GM19324 (cell line): ENCODE measurements at regions not wholly inside any gene's neighbourhood (a gene's known extent, or its start where the extent isn't known, plus 50 kb on each side); places are given as distances from the start of the nearest gene placed in this dataset.
"Not testable (repeated sequence)": the region's sequence is repeated elsewhere in the genome, so short reads cannot be mapped to it uniquely, and the experiment has no call there.

Source experiments
- ATAC-seq: cut with Tn5 transposase; IDR thresholded peaks from one replicate; pipeline ENCODE4 v1.9.1; 2021; ENCODE audit warnings: mild to moderate bottlenecking, moderate library complexity; ENCODE audit not compliant: unreplicated experiment, low FRiP score

DNA sequence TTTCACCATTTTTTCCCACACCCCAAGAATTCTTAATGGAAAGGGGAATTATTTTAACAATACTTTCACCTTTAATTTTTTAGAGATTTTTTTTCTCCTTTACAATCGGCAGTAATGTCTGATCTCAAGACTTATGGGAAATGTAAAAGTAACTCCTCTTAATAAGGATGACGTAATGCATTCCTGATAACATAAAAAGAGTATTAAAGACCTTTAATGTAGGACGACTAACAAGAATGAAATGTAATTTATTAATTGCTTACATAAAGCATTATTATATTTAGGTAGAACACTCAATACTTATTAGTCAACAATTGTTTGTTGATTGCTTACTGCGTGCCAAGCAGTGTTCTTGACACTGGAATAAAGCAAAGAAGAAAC lies 416.8 kb upstream of the NAALADL2 start:
- ATAC-seq, result no peak

DNA sequence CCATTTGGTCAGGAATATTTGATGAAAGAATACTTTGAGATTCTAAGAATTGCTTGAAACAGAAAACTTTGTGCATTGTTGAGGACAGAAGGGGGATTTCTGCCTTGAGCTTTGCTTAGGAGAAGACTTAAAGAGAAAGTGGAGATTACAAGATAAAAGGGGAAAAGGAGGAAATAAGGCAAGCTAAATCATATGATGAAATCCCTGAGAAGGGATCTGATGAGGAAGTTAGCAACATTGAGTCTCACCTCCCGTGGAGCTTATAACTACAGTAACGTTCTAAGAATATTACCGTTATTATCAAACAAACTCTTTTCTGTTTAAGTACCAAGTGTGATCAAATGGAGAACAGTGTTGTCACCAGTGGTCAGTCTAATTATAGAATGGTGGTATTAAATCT lies 414.7 kb upstream of the NAALADL2 start:
- no peak for ATAC-seq

DNA sequence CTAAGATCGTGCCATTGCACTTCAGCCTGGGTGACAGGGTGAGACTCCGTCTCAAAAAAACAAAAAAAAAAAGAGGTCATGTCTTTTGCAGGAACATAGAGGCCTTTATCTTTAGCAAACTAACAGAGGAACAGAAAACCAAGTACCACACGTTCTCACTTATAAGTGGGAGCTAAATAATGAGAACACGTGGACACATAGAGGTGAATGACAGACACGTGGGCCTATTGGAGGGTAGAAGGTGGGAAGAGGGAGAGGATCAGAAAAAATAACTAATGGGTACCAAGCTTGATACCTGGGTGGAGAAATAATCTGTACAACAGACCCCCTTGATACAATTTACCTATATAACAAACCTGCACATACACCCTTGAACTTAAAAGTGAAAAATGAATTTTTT lies 401.4 kb upstream of the NAALADL2 start:
- no peak for ATAC-seq

DNA sequence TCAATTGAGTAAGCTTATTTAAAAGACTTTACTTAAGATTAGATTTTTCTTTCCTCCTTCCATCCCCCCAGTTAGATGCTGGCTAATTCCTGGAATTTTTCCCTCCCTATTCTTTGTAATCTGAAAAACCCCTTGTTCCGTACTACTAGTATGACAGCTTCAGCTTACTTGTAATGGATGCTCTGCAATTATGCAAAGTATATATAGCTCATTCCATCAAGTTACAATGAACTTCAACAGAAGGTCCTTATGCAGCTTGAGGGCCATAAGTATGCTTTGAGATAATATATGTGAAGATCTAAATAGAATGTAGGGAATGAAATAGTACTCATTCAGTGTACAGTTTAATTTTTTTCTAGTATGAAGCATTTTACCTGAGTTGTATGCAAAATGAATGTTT lies 398.3 kb upstream of the NAALADL2 start:
- ATAC-seq, result no peak

DNA sequence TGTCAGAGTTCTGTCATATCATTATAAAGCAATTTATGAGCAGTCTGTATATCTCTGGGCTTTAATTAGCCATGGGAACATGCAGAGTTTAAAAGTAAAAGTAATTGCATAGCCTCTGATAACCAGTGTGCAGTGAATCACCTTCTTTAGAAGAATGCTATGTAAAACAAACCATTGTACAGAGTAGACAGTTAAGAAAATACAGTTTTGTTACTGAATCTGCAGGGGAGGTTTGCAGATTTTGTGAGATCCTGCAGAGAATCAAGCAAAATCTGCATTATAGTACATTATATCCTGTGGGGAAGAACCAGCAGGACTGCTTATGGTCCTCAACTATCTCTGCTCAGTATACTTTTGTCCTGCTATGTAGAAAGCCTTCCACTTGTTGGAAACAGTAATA lies 396.2 kb upstream of the NAALADL2 start:
- ATAC-seq, result no peak

DNA sequence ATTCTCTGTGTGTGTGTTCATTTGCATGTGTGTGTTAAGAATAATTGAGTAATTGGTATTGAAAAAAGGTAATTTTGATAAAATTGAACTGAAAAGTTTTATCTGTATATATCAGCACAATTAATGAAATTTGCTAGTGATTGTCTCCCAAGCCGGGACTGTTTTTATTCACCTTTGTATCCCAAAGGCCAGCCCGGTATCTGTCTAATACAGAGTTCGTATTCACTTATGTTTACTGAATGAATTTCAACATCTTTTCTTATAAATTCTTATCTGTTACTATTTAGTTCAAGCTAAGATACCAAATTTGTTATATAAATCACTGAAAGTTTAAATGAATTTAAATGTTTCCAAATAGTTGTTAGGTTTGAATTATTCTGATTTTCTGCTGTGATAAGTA lies 394.0 kb upstream of the NAALADL2 start:
- no peak for ATAC-seq

DNA sequence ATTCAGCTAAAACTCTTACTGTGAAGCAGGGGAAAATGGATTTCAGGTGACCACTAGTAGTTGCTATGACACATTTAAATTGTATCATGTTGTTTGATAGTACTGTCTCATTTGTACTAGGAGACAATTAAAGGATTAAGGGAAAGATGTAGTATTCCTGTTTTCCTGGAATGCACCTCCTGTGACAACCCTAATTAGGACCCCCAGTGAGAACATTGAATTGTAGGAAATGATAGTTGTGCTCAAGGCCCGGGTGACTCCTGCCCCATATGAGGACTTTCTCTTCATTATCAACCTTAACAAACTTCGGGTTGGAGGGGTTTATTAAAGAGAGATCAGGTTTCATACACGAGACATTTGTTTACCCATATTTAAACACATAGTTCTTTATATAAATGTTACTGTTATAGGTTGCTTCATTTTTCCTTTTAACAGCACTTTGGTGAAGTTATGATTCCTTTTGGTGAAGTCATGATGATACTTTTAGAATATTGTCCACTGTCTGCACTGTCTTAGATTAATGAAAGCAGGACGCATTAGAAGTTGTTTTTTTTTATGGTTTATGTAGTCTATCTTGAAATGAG lies 392.6 kb upstream of the NAALADL2 start:
- no peak for ATAC-seq

DNA sequence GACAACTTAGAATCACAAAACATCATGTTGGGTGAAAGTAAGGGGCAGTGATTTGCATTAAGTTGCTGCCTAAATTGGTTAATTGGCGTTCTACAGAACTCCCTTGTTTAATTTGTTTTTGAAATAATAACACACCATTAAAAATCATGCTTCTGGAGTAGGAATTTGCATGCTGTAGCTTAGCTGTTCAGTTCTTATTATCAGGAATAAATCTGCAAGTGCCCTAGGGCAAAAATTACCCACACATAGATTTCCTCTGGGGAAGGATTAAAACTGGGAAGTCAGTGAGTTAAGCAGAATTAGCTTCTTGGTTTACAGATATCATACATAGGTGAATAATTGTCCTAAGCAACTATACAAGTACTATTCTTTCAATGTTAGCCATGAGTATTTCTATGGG lies 381.6 kb upstream of the NAALADL2 start:
- no peak for ATAC-seq

DNA sequence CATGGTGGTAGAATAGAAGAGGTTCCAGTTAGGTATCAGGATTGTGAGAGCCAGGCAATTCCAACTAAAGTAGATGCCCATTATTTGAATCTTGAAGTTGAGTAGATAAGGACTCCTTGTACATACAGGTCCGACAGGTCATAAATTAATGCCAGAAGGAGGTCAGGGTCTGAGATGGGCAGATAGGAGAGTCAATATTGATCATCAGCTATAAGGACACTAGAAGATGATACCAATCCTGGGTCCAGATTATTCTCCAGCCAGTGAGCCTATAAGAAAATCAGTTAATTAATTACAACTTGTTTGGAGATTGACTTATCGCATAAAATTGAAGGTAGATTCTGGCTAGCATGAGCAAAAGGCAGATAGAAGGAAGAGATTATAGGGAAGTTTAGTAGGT lies 378.4 kb upstream of the NAALADL2 start:
- no peak for ATAC-seq

DNA sequence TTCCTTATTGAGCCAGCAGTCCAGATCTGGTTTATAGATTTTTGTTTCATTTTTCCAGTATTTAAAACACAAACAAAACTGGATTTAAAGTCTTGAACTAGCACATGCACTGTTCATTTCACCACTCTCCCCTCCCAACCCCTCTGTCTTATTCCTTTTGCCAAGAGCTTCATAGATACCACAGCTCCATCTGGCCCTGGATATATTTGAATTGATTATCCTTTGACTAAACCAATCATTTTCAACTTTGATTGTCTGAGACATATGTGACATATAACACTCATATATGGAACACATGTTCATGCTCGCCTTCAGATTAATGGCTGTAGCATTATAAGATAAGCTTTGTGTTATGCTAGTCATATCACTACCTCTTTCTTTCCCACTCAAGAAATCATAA lies 376.6 kb upstream of the NAALADL2 start:
- ATAC-seq, result no peak

DNA sequence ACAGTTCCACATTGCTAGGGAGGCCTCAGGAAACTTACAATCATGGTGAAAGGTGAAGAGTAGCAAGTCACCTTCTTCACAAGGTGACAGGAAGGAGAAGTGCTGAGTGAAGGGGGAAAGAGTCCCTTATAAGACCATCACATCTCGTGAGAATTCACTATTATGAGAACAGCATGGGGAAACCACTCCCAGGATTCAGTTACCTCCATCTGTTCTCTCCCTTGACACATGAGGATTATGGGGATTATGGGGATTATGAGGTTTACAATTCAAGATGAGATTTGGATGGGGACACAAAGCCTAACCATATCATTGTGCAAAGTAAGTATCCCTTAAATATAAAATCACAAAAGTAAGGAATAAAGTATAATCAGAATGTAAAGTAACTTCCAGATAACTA lies 375.9 kb upstream of the NAALADL2 start:
- no peak for ATAC-seq

DNA sequence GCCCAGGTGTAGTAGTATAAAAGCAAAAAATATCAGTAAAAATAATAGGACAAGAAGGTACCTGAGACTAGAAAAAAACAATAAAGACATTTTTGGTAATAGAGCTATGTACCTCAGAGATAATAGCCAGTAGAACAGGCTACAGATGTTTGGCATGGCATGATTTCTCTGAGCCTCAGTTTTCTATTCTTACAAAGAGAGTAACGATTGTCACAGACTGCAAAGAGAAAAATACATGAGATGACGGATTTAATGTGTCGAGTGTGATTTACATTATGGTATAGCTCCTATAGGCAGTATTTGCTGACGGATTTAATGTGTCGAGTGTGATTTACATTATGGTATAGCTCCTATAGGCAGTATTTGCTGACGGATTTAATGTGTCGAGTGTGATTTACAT lies 375.3 kb upstream of the NAALADL2 start:
- not testable (repeated sequence) for ATAC-seq

DNA sequence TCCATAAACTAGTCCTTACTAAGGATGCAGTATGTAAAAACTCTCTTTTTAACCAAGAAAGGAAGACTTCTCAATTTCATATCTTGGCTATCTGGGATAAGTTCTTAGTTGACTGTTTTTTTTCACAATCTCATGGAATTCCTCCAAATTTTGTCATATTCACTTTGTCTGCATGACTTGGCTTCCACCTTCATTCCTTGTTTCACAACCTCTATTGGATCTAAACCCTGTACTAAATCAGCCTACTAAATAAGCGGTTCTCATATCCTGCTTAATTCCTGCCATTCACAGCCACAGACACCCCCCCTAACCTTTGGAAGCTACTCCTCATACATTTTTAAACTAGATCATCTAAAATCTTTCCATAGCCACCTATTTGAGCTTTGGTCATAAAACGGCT lies 370.6 kb upstream of the NAALADL2 start:
- ATAC-seq, result no peak

DNA sequence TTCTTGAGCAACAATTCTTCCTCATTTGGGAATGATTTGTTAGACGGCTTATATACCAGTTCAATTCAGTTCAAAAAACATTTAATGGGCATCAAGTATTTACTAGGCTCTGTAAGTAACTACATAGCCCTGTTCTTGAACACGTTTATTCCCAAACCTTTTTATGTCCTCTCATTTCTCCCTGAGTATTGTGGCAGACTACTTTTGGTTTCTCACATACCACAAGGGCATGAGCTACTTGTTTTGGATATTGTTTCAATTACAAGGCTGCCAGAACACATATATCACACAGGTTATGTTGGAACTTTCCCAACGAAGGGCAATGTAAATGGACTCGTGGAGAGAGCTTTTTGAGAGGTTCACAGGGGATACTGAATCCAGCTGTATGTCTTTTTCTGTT lies 363.8 kb upstream of the NAALADL2 start:
- ATAC-seq, result no peak

DNA sequence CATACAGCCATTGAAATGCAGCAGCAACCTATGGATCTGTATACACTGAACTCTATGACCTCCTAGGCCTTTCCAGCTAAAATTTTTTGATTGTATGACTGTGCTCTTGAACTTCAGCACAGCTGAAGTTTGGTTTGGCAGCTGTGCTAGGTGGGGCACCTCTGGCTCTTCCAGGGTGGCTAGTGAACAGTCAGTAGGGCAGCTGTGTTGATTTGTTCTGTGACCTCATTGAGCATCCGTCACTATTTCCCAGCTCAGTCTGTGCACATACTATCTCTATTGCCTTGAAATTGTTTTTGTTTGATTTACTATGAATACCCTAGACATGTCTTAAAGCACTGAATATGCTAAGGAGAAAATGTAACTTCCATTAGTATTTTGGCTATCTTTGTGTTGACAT lies 363.2 kb upstream of the NAALADL2 start:
- no peak for ATAC-seq

DNA sequence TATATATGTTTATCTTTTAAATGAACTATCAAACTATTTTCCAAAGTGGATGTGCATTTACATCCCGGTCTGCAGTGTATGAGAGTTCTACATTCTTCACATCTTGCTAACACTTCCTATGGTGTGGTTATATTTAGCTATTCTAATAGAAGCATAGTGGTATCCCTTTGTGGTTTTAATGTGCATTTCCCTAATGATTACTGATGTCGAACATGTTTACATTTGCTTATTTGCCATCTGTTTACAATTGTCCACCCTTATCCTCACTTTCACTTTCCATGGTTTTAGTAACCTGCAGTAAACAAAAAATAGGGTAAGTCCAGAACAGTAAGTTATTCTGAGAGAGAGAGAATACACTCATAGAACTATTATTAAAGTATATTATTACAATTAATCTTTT lies 360.5 kb upstream of the NAALADL2 start:
- no peak for ATAC-seq

DNA sequence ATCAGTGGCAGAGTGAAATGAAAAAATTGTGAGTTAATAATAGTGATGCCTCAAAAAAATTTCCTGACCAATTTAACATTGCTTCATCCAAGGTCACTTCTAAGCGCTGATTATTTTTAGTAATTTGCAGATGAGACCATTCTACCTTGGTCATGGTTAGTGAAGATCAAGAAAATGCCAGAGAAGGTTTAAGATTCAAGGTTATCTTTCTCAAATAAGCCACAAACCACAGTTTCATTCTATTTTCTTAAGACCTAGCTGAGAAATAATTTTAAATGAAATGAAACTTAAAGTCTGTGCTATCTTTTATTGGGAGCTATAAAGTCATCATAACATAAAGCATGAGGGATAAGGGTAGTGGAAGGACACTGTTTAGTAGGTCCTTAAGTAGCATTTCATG lies 353.9 kb upstream of the NAALADL2 start:
- no peak for ATAC-seq

DNA sequence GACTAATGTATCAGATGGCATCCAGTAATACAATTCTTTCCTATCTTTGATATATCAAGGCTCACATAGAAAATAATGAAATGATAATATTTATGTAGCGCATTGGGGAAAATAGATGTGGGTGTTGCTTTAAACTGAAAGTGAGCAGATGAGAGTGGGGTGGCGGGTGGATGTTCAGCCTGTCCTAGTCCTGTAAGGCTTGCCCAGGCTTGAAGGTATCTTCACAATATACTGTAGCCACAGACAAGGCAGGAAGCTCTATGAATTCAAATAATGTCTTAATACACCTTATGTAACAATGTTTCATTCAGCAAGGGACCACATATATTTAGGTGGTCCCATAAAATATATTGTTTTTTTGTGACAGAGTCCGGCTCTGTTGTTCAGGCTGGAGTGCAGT lies 334.9 kb upstream of the NAALADL2 start:
- ATAC-seq, result no peak

DNA sequence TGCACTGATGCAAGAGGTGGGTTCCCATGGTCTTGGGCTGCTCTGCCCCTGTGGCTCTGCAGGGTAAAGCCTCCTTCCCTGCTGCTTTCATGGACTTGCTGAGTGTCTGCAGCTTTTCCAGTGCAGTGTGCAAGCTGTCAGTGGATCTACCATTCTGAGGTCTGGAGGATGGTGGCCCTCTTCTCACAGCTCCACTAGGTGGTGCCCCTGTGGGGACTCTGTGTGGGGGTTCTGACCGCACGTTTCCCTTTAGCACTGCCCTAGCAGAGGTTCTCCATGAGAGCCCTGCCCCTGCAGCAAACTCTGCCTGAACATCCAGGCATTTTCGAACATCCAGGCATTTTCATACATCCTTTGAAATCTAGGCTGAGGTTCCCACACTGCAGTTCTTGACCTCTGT lies 329.8 kb upstream of the NAALADL2 start:
- no peak for ATAC-seq

DNA sequence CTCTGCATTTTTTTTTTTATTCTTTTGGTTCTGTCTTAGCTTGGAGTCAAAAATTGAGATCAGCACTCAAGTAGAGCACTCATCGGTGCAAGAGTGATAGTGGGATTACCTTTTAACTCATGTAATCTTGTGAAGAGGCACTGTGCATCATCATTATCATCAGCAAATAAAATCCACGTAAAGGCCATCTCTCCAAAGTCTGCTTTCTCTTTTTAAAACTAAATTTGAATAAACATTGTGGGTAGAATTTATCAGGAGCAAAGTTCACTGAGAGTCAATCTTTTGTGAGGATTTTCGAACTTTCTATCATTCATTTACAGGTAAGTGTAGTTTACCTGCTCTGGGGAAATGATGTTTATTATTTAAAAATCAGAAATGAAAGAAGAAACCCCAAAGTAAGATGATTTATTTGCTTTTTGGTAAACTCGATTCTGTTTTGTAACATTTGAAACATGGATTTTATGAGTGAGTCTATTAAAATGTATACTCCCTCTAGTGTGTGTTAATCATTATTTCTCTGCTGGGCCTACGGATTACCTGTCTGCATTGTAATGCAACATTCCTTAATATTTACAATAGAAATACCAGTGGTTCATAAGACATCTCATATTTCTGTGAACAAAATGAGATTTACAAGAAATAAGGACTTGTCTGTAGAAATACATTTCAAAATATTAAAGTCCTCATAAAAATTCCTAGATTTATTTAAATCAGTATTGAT lies 327.7 kb upstream of the NAALADL2 start:
- ATAC-seq, result no peak

DNA sequence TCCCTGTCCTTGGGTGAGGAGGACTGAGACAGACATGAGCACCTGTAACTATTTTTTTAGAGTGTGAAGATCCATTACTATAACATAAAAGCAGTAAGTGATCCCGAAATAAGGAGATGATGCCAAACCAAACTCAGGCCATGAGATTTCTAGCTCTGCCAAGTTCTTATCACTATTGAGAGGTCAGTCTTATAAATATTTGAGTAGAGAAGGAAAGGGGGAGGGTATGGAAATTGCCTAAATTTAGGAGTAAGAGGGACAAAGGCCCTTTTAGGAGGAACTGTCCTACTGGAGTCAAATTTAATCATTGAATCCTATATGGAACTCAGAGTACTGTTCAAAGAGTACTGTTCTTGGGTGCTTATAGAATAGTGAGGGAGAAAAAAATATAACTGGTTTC lies 326.9 kb upstream of the NAALADL2 start:
- ATAC-seq, result no peak

DNA sequence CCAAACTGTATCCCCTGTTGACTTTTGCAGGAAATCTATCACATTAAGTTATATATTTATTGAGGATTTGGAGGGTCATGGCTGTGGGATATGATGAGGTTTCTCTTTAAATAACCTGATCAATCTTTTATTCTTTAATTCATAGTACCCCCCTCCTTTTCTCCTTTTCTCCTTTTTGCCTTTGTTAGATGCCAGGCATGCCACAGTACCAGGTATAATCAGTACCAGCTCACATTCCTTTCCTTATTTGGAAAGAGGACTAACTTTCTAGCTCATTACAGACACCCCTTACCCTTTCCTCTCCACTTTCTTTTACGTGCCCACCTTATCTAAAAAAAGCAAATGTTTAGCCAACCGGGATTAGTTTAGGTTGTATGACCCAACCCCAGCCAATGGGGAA lies 326.4 kb upstream of the NAALADL2 start:
- no peak for ATAC-seq

DNA sequence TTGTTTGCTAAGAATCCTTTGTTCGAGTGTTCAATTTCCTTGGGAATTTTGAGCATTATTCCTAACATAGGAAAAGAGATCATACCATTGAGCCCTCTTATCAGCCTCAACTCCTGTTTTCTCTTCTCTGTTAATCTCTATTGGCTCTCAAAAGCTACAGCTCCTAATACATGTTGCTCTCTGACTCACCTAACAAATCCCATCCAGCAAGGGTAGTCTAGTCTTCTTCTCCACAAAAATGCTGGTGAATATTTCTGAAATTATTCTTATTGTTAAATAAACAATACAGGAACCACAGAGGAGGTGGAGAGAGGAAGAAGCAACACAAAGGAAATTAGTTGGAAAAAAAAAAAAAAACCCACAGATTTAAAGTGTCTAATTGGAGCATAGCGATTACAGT lies 325.8 kb upstream of the NAALADL2 start:
- no peak for ATAC-seq
